Adrenal gland (tissue), 5 donors: ENCODE measurements at regions not wholly inside any gene's neighbourhood (a gene's known extent, or its start where the extent isn't known, plus 50 kb on each side); places are given as distances from the start of the nearest gene placed in this dataset.

Source experiments
- POLR2A ChIP-seq, 2 donors: fragments of 450-650 bp; IDR thresholded peaks; one replicate each; pipeline ENCODE4 v1.6.1; 2017; ENCODE audit warnings: antibody characterized with exemption in 2 of 2, mild to moderate bottlenecking in 2 of 2, moderate library complexity in 1 of 2
- TF ChIP-seq, protein P1 (sequence below), 6 experiments: fragments of 450-650 bp in 4 of 6; fragments of 200-600 bp in 2 of 6; sonication (generic) in 1 of 6; IDR thresholded peaks; 1 replicate in 5 of 6; 2 replicates in 1 of 6; pipeline versions ENCODE4 v1.5.1 to v1.8.0; 2016 to 2021; ENCODE audit warnings: antibody characterized with exemption in 6 of 6, mild to moderate bottlenecking in 2 of 6, moderate library complexity in 1 of 6
- donor health status: DM: no; HTN: no; CAD: no.

DNA sequence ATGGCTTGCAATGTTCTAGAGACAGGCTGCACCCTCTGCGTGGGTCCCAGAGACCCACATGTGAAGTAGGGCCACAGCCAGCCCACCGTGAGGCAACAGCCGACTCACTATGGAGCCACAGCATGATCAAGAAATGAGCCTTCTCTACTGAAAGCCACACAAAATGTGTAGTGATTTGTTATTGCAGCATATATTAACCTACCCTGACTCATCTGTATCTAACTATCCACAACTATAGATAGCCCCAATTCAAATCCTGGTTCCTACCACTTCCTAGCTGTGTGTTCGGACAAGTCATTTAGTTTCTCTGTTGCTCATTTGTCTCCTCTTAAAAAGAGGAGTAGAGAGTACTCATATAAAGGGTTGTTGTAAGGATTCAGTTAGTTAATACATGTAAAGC is 1152.3 kb downstream of the BCL11B start:
- TF ChIP-seq, protein P1, sequence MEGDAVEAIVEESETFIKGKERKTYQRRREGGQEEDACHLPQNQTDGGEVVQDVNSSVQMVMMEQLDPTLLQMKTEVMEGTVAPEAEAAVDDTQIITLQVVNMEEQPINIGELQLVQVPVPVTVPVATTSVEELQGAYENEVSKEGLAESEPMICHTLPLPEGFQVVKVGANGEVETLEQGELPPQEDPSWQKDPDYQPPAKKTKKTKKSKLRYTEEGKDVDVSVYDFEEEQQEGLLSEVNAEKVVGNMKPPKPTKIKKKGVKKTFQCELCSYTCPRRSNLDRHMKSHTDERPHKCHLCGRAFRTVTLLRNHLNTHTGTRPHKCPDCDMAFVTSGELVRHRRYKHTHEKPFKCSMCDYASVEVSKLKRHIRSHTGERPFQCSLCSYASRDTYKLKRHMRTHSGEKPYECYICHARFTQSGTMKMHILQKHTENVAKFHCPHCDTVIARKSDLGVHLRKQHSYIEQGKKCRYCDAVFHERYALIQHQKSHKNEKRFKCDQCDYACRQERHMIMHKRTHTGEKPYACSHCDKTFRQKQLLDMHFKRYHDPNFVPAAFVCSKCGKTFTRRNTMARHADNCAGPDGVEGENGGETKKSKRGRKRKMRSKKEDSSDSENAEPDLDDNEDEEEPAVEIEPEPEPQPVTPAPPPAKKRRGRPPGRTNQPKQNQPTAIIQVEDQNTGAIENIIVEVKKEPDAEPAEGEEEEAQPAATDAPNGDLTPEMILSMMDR (IDR thresholded peaks at IDR 0.05), result no peak
- no peak for TF ChIP-seq POLR2A (IDR thresholded peaks at IDR 0.05)
